ENCODE measurements at regions not wholly inside any gene's neighbourhood (a gene's known extent, or its start where the extent isn't known, plus 50 kb on each side); places are given as distances from the start of the nearest gene placed in this dataset.

DNA sequence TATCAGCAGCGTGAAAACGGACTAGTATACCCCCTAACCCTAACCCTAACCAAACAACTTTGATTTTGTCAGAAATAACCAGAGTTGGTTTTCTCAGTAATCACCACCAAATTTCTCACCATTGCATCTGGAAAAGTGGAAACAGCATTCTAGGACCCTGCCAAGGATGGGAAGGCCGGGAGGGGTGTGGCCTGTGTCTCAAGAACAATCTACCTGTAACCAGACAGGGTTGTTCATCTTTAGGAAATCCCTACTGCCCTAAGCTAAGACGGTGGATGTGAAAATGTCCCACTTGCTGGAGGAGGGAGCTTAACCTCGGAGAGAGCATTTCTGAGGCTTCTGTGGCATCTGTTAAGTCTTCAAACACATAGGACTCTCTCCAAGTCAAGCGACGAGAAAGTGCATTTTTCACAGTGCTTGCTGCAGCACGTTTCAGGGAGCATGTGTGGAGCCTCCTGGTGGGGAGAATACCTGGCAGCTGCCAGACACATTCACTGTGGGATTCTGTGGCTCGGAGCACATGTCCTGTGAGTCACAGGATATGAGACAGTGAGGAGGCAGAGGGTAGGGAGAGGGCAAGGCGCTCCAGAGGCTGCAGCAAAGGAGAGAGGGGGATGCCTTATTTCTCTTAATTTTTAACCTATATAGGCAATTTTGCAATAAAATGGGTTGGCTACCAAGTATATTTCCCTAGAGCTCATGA lies 207.5 kb downstream of the SPP2 start (continued):
- TF ChIP-seq ZNF333 (CRISPR knock-in tag; IDR thresholded peaks at IDR 0.05; ENCODE audit: borderline replicate concordance) (no peak), ZNF629 (CRISPR knock-in tag; conservative IDR thresholded peaks at IDR 0.05) (no peak), ZNF749 (CRISPR knock-in tag; IDR thresholded peaks at IDR 0.05; ENCODE audit: borderline replicate concordance) (no peak), ZHX2 (IDR thresholded peaks at IDR 0.05; ENCODE audit: low read depth) (no peak), ZHX2 (CRISPR knock-in tag; IDR thresholded peaks at IDR 0.05; ENCODE audit: borderline replicate concordance) (no peak), ZNF713 (CRISPR knock-in tag; IDR thresholded peaks at IDR 0.05) (no peak), ZNF468 (CRISPR knock-in tag; IDR thresholded peaks at IDR 0.05) (no peak), HOXA3 (CRISPR knock-in tag; IDR thresholded peaks at IDR 0.05) (no peak), KDM5B (CRISPR knock-in tag; IDR thresholded peaks at IDR 0.05; ENCODE audit: borderline replicate concordance) (no peak), SRSF9 (IDR thresholded peaks at IDR 0.05; ENCODE audit: borderline replicate concordance, insufficient read depth, low read depth, low read length, poor library complexity, severe bottlenecking) (no peak), ZBTB33 (CRISPR knock-in tag; IDR thresholded peaks at IDR 0.05) (no peak), ZNF660 (CRISPR knock-in tag; IDR thresholded peaks at IDR 0.05; ENCODE audit: borderline replicate concordance, low read depth) (no peak), POLR2G (IDR thresholded peaks at IDR 0.05; ENCODE audit: low read depth, low read length) (no peak), BHLHE40 (IDR thresholded peaks at IDR 0.05; ENCODE audit: low read length) (peak; percentile 77), ZNF337 (CRISPR knock-in tag; IDR thresholded peaks at IDR 0.05; ENCODE audit: borderline replicate concordance, low read depth) (no peak), RAD21 (CRISPR knock-in tag; IDR thresholded peaks at IDR 0.05) (peak; percentile 51; the same call in 1 of the 2 replicates), ZNF282 (IDR thresholded peaks at IDR 0.05; ENCODE audit: partially characterized antibody) (no peak)
- TF ChIP-seq, protein P1, sequence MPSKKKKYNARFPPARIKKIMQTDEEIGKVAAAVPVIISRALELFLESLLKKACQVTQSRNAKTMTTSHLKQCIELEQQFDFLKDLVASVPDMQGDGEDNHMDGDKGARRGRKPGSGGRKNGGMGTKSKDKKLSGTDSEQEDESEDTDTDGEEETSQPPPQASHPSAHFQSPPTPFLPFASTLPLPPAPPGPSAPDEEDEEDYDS (CRISPR knock-in tag; IDR thresholded peaks at IDR 0.05), result no peak
- TF ChIP-seq, protein P2, sequence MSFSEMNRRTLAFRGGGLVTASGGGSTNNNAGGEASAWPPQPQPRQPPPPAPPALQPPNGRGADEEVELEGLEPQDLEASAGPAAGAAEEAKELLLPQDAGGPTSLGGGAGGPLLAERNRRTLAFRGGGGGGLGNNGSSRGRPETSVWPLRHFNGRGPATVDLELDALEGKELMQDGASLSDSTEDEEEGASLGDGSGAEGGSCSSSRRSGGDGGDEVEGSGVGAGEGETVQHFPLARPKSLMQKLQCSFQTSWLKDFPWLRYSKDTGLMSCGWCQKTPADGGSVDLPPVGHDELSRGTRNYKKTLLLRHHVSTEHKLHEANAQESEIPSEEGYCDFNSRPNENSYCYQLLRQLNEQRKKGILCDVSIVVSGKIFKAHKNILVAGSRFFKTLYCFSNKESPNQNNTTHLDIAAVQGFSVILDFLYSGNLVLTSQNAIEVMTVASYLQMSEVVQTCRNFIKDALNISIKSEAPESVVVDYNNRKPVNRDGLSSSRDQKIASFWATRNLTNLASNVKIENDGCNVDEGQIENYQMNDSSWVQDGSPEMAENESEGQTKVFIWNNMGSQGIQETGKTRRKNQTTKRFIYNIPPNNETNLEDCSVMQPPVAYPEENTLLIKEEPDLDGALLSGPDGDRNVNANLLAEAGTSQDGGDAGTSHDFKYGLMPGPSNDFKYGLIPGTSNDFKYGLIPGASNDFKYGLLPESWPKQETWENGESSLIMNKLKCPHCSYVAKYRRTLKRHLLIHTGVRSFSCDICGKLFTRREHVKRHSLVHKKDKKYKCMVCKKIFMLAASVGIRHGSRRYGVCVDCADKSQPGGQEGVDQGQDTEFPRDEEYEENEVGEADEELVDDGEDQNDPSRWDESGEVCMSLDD (CRISPR knock-in tag; IDR thresholded peaks at IDR 0.05; ENCODE audit: borderline replicate concordance), result no peak

Measured in HepG2 (cell line).